Fibroblast of pulmonary artery (primary cell): ENCODE measurements at regions not wholly inside any gene's neighbourhood (a gene's known extent, or its start where the extent isn't known, plus 50 kb on each side); places are given as distances from the start of the nearest gene placed in this dataset.

Experiments
- DNase-seq: peaks from one replicate; pipeline ENCODE4 v3.0.0-alpha.2; 2010; ENCODE audit warnings: low read depth
- H3K4me3 ChIP-seq: replicated peaks from 2 replicates; pipeline ENCODE4 v1.5.1; 2011; ENCODE audit warnings: low read depth, mild to moderate bottlenecking, control low read depth, low read length, moderate library complexity
- TF ChIP-seq, protein P1 (sequence below): IDR thresholded peaks from 2 replicates; pipeline ENCODE4 v1.5.1; 2011; ENCODE audit warnings: mild to moderate bottlenecking, control low read depth, low read length, inconsistent platforms; ENCODE audit errors: missing control alignments

DNA sequence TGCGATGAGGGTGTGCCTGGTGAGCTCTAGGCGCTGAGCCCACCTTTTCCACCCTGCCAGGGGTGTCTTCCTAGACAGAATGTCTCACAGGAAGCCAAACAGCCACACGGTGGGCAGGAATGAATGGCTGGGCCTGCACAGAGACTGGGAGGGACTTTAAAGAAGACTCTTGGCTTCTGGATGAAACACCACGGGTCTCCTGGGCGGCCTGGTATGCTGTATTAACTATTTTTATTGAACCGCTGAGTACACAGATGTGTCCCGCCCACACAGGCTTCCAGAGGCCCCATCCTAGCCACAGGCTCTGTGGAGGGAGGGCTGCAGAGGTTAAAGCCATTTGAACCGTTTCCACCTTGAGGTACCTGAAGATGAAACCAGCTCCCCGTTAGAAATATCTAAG is 115.2 kb upstream of the CXCL14 start:
- no peak overlapping the region for H3K4me3 ChIP-seq
- TF ChIP-seq, protein P1, sequence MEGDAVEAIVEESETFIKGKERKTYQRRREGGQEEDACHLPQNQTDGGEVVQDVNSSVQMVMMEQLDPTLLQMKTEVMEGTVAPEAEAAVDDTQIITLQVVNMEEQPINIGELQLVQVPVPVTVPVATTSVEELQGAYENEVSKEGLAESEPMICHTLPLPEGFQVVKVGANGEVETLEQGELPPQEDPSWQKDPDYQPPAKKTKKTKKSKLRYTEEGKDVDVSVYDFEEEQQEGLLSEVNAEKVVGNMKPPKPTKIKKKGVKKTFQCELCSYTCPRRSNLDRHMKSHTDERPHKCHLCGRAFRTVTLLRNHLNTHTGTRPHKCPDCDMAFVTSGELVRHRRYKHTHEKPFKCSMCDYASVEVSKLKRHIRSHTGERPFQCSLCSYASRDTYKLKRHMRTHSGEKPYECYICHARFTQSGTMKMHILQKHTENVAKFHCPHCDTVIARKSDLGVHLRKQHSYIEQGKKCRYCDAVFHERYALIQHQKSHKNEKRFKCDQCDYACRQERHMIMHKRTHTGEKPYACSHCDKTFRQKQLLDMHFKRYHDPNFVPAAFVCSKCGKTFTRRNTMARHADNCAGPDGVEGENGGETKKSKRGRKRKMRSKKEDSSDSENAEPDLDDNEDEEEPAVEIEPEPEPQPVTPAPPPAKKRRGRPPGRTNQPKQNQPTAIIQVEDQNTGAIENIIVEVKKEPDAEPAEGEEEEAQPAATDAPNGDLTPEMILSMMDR = no peak
- DNase-seq = no peak

DNA sequence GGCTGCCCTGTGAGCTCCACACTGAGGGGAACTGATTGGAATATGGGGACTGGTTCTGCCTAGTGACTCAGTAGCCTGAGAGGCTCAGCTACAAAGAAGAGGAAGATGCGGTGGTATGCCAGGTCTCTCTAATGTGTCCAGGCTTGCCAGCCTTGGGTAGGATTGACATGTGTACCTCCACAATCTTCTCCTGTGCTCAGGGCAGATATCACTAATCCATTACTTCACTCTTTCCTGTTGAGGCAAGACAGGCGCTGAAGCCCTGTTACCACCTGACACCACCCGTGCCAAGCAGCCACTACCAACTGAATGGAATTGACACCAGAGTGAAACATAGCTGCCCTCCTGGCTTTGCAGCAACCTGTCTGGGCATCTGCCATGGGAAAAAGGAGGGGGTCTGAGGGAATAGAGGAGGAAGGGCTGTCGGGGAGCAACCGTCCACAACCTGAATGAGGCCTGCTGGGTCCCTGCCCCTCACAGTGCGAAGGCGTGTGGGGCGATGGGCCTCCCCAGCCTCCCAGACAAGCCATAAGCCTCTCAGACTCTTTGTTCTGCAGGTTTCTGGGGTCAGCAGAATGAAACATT is 114.7 kb upstream of the CXCL14 start:
- DNase-seq = no peak
- H3K4me3 ChIP-seq = no peak overlapping the region
- TF ChIP-seq, protein P1 = no peak

DNA sequence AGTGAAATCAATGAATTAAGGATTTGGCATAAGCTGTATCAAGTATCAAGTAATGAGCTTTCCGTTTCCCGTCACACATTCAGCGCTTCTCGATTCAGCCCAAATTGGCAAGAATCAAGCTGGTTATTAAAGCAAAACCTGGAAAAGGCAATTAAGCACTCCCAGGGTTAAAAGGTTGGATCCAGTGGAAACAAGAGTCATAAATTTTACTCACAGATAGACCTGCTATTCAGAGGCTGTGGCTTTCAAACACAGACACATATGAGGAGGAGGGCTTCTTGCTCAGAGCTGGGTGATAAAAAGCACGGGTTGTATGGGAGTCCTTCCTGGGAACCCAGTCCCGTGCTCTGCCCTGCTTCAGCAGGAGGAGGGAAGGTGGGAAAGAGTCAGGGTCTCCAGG is 112.3 kb upstream of the CXCL14 start:
- H3K4me3 ChIP-seq = no peak overlapping the region
- no peak for DNase-seq

DNA sequence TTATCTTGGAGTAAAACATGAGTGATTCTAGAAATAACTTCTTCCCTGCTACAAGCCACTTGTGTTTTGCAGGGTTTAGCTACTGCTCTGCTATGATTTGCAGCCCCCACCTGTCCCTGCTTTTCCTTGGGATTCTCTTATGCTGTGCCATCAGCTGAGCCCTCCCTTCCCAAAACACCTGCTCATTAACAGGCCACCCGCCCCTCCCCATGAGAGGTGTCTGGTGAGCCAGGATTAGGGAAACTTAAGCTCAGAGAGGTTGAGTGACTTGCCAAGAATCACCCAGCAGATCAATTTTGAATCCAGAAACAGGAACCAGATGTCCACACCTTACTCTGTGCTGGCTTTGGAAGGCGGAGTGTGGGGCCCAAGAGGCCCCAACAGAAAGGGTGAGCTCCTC is 111.7 kb upstream of the CXCL14 start:
- TF ChIP-seq, protein P1 = no peak
- H3K4me3 ChIP-seq = no peak overlapping the region
- DNase-seq = no peak

More for the DNA sequence above, 112.3 kb upstream of the CXCL14 start:
- TF ChIP-seq, protein P1 = no peak

DNA sequence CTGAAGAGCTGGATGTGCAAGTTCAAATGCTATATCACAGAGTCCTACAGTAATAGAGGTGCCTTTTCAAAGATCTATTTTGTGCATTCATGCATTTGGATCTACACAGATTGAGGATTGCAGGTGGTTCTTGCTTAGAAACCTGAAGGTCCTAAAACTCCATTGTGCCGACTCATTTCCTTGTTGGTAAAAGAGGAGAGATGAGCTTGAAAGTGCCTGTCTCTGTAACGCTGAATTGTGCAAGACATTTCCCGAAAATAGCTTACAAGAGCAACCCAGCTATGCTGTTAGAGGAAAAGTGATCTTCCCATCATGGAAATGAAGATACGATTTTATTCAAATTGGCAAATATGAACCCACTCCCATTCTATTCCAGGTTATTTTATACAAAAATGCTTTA is 110.7 kb upstream of the CXCL14 start:
- TF ChIP-seq, protein P1 = no peak
- DNase-seq = no peak
- H3K4me3 ChIP-seq = no peak overlapping the region

DNA sequence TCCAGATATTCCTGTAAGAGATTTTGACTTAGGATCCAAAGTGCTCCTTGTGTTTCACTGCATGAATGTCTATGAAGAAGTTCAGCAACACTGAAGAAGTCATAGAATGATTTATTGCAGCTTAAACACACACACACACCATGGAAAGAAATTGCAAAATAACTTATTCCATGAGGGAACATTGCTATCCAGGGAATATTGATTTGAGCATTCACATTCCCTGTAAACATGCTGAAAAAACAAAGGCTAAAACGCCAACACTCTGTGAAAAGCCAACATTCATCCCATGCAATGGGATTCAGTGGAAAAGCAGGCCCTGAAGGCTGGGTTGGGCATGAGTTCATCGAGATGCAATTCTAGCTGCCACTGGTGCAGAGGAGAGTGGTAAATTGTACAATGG is 109.6 kb upstream of the CXCL14 start:
- no peak overlapping the region for H3K4me3 ChIP-seq
- TF ChIP-seq, protein P1 = no peak
- DNase-seq = no peak

DNA sequence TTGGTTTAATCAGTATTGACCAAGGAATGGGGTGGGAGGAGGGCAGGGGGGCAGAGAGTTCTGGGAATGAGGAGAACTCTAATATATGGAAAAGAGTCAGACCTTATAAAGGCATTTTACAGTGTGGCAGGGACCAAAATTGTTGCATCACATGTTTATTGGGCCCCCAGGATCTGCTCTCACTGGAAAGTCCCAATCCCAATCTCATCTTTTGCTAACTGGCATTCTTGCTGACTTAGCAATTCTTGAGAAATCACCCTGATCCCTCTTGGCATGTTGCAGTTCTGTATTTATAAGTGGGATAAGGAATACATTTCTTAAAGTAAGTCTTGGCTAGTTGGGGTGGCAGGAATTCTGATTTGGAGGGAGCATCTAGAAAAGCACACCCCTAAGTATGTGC is 104.4 kb upstream of the CXCL14 start:
- DNase-seq = no peak
- no peak overlapping the region for H3K4me3 ChIP-seq
- TF ChIP-seq, protein P1 = no peak
